LHCN-M2 (cell line): ENCODE measurements at regions not wholly inside any gene's neighbourhood (a gene's known extent, or its start where the extent isn't known, plus 50 kb on each side); places are given as distances from the start of the nearest gene placed in this dataset.

Source experiments
- DNase-seq: peaks from one replicate; pipeline ENCODE4 v3.0.0-alpha.2; 2012; ENCODE audit warnings: low read depth

- DNase-seq: no peak
Observed at GRCh38 chr14:27079716-27080115, 481.9 kb upstream of the NOVA1 start.

GRCh38 chr14:27085500-27085899, 487.7 kb upstream of the NOVA1 start:
- DNase-seq: no peak

DNA sequence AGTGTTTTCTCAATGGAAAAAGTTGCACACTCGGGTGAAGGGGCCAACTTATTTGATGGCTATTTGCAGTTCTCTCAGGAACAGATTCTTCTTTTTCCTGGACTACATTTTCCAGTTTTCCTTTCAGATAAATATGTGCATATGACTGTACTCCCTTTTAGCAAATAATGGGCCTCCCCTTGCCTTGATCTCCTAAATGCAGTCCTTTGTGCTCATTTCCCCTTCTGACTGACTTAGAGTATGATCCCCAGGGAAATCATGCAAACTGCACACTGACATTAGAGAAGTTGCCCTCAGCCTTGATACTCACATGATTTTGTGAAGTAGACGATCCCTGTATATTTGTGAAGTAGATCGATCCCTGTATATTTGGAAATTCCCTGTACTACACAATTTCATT, 492.9 kb upstream of the NOVA1 start:
- DNase-seq: no peak

GRCh38 chr14:27091973-27092372, 494.1 kb upstream of the NOVA1 start:
- no peak for DNase-seq

- no peak for DNase-seq
Observed at GRCh38 chr14:27096091-27096490, 498.3 kb upstream of the NOVA1 start.

DNA sequence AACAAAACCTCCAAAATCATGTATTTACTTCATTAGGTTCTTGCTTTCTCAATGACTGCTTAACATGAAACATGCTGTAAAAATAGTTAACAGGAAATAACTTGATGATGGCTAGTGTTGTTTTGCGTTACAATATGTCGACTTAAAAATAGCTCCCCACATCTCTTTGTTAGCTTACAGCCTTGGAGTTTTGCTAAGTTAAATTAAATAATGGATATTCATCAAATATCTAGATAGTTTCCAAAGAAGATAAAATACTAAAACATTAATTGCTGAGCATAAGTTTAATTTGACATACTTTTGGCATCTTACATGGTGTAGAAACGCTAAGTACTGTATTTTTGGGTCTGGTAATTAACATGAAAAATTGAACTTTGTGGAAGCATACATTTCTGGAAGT, 500.6 kb upstream of the NOVA1 start:
- DNase-seq: no peak

DNA sequence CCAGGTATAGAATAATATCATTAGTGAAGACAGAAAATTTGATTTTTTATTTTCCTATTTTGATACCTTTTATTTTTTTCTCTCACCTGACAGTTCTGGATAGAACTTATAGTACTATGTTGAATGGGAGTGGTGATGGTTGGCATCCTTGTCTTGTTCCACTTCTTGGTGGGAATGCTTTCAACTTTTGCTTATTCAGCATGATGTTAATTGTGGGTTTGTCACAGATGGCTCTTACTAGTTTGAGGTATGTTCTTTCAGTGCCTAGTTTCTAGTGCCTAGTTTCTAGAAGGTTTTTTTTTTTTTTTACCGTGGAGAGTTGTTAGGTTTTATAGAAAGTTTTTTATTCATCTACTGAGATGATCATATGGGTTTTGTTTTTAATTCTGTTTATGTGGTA, 516.3 kb upstream of the NOVA1 start:
- no peak for DNase-seq

DNA sequence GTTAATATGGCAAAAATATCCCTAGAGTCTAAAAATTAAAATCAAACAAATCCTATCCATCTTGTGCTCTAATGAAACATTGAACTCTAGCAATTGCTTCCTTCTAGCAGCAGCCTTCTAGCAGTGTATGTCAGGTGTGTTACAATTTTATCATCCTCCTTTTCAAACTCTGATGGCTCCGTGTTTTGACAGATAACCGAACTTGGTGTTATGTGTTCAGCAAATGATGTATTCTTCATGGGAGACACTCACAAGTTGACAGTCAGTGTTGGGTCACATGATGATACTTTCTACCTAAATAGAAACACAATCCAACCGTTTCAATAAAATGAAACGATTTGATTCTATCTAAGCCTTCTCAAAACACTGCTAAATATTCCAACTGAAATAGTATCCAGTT, 525.3 kb upstream of the NOVA1 start:
- no peak for DNase-seq

- DNase-seq: no peak
Observed at GRCh38 chr14:27127838-27128237, 530.0 kb upstream of the NOVA1 start.

GRCh38 chr14:27134200-27134599, 536.4 kb upstream of the NOVA1 start:
- DNase-seq: no peak

DNA sequence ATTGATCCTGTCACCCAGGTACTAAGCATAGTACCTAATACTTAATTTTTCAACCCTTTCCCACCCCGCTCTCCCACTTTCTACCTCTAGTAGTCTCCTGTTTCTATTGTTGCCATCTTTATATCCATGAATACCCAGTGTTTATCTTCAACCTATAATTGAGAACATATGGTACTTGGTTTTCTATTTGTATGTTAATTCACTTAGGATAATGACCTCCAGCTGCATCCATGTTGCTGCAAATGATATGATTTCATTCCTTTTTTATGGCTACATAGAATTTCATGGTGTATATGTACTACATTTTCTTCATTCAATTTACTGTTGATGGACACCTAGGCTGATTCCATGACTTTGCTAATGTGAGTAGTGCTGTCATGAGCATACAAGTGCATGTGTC, 547.3 kb upstream of the NOVA1 start:
- no peak for DNase-seq

- no peak for DNase-seq
Observed at GRCh38 chr14:27148143-27148542, 550.3 kb upstream of the NOVA1 start.

DNA sequence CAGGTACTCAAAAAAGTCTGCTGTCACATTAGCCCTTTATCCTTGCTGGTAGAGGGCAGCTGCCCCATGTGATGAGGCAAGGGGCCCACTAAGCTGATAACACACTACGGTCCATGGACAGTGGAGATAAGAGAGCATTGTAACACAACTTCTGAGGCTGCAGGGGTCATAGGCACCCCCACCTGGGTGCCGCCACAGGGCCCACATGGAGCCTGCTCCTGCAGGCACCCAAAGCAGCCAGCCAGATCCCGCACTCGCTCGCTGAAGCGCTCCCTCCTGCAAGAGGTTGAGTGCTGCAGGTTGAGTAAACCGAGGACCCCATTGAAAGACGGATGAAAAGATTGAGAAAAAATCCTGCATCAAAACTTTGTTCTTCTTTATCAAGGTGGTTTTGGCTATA, 566.3 kb upstream of the NOVA1 start:
- no peak for DNase-seq

- DNase-seq: no peak
Observed at GRCh38 chr14:27175489-27175888, 577.7 kb upstream of the NOVA1 start.

DNA sequence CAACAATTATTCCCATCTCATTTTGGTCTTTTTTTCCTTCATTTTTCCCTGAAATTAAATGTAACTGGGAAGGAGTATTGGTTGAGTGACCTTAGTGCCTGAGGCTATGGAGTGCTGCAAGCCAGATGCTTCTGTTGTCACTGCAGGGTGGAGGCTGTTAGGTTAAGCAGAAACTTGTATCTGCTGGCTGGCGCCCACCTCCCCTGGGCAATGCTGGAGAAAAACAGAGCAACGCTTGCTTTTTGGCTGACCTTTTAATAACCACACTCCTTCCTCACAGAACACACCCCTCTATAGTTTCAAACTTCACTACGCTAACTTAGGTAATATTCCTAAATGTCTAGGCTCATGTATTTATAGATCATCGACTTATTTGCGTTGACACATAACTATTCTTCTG, 583.5 kb upstream of the NOVA1 start:
- no peak for DNase-seq

DNA sequence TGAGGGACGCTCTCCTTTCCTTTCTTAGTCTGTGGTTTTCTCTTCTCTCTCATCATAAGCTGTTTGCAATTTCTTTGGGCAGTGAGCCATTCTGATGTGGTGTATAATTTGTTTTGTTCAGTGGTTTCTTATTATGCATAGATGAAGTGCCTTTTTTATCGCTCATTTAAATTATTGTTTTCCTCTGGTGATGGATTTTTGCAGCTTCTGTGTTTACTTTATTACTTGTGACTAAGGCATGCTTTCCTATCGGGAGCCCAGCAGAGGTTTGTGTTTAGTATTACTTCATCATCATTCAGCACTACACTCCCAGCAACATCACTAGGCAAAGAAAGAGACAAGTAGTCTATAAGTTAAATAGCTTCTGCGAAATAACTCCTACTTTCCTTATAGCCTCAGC, 586.6 kb upstream of the NOVA1 start:
- no peak for DNase-seq

- no peak for DNase-seq
Observed at GRCh38 chr14:27186048-27186447, 588.2 kb upstream of the NOVA1 start.

DNA sequence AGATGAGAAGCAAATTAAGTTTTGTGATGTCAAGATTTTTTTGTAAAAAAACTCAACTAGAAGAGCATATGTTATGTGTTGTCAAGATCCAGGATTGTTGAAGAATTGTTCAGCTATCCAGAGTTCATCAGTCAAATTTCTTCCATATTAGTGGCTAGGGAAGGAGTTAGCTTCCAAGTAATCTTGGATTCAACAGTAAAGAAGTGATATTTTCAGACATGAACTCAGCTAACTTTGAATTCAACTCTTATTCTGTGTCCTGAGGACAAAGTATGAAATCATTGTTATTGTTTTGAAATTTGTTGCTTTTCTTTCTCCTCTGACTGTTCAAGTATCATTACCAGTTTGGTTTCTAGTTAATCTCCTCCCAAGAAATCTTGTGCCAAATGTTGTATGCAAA, 589.3 kb upstream of the NOVA1 start:
- no peak for DNase-seq

- DNase-seq: no peak
Observed at GRCh38 chr14:27190296-27190695, 592.5 kb upstream of the NOVA1 start.

- DNase-seq: no peak
Observed at GRCh38 chr14:27199272-27199671, 601.4 kb upstream of the NOVA1 start.

- DNase-seq: no peak
Observed at GRCh38 chr14:27205036-27205435, 607.2 kb upstream of the NOVA1 start.

DNA sequence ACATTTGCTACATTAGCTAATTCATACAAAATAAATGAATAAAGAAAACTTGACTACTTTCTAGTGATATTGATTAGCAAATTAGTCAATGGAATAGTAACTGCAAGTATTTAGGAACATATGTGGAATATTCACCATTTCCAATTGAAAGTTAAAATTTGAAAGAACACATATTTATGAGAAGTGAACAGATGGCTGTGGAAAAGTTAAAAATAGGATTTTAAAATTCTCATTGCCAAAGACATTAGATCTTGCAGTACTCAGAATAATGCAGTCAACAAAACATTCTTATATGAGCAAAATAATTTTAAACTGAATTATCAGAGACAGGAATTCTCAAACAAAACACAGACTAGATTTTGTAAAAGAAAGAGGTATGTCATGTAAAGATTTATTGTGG, 613.9 kb upstream of the NOVA1 start:
- DNase-seq: no peak

- no peak for DNase-seq
Observed at GRCh38 chr14:27222671-27223070, 624.8 kb upstream of the NOVA1 start.

GRCh38 chr14:27223906-27224305, 626.1 kb upstream of the NOVA1 start:
- no peak for DNase-seq

GRCh38 chr14:27228053-27228452, 630.2 kb upstream of the NOVA1 start:
- DNase-seq: no peak
